ENCODE measurements at regions not wholly inside any gene's neighbourhood (a gene's known extent, or its start where the extent isn't known, plus 50 kb on each side); places are given as distances from the start of the nearest gene placed in this dataset.

- H3K27ac Mint-ChIP-seq (ENCODE audit: unreplicated experiment), result no peak overlapping the region
- no peaks in the 10 kb centered on the region for H3K36me3 Mint-ChIP-seq (ENCODE audit: unreplicated experiment)
- H3K9me3 Mint-ChIP-seq (ENCODE audit: unreplicated experiment), result peaks cover 9% of the 10 kb centered on the region
- no peaks in the 10 kb centered on the region for H3K4me1 Mint-ChIP-seq (ENCODE audit: unreplicated experiment)
- H3K4me3 Mint-ChIP-seq (ENCODE audit: unreplicated experiment), result no peak overlapping the region
- no peaks in the 10 kb centered on the region for H3K27me3 Mint-ChIP-seq (ENCODE audit: unreplicated experiment)
- TF ChIP-seq, protein P1, sequence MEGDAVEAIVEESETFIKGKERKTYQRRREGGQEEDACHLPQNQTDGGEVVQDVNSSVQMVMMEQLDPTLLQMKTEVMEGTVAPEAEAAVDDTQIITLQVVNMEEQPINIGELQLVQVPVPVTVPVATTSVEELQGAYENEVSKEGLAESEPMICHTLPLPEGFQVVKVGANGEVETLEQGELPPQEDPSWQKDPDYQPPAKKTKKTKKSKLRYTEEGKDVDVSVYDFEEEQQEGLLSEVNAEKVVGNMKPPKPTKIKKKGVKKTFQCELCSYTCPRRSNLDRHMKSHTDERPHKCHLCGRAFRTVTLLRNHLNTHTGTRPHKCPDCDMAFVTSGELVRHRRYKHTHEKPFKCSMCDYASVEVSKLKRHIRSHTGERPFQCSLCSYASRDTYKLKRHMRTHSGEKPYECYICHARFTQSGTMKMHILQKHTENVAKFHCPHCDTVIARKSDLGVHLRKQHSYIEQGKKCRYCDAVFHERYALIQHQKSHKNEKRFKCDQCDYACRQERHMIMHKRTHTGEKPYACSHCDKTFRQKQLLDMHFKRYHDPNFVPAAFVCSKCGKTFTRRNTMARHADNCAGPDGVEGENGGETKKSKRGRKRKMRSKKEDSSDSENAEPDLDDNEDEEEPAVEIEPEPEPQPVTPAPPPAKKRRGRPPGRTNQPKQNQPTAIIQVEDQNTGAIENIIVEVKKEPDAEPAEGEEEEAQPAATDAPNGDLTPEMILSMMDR (IDR thresholded peaks at IDR 0.05), result no peak
- DNase-seq (ENCODE audit: extremely low spot score, unreplicated experiment), result no peak
Observed at GRCh38 chr12:72766517-72766916, 494.3 kb downstream of the TRHDE start.

DNA sequence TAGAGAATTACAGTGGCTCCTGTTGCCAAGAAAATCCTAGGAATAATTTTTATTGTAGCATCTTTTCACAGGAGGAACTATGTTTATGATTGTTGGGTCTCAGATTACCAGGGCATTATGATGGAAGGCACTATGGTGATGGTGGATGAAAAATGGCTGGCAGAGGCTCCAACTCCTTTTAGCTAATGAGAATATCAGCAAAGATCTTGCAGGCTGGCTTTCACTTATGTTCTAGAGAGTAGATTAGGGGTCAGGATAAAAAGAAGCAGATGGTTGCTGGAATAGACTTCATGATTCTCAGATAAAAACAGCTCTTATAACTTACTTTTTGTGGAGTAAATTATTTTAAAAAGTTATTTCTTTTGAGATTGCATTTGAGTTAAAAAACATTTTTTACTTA, 501.9 kb downstream of the TRHDE start:
- Mint-ChIP-seq H3K4me3 (ENCODE audit: unreplicated experiment) (no peak overlapping the region), H3K27me3 (ENCODE audit: unreplicated experiment) (no peaks in the 10 kb centered on the region), H3K4me1 (ENCODE audit: unreplicated experiment) (no peaks in the 10 kb centered on the region), H3K9me3 (ENCODE audit: unreplicated experiment) (no peaks in the 10 kb centered on the region), H3K27ac (ENCODE audit: unreplicated experiment) (no peak overlapping the region), H3K36me3 (ENCODE audit: unreplicated experiment) (no peaks in the 10 kb centered on the region)
- no peak for DNase-seq (ENCODE audit: extremely low spot score, unreplicated experiment)
- TF ChIP-seq, protein P1 (IDR thresholded peaks at IDR 0.05), result no peak

- Mint-ChIP-seq H3K4me1 (ENCODE audit: unreplicated experiment) (no peaks in the 10 kb centered on the region), H3K4me3 (ENCODE audit: unreplicated experiment) (no peak overlapping the region), H3K27ac (ENCODE audit: unreplicated experiment) (no peak overlapping the region), H3K9me3 (ENCODE audit: unreplicated experiment) (peaks cover 6% of the 10 kb centered on the region), H3K27me3 (ENCODE audit: unreplicated experiment) (no peaks in the 10 kb centered on the region), H3K36me3 (ENCODE audit: unreplicated experiment) (no peaks in the 10 kb centered on the region)
- DNase-seq (ENCODE audit: extremely low spot score, unreplicated experiment), result no peak
- TF ChIP-seq, protein P1 (IDR thresholded peaks at IDR 0.05), result no peak
Observed at GRCh38 chr12:72777806-72778205, 505.6 kb downstream of the TRHDE start.

DNA sequence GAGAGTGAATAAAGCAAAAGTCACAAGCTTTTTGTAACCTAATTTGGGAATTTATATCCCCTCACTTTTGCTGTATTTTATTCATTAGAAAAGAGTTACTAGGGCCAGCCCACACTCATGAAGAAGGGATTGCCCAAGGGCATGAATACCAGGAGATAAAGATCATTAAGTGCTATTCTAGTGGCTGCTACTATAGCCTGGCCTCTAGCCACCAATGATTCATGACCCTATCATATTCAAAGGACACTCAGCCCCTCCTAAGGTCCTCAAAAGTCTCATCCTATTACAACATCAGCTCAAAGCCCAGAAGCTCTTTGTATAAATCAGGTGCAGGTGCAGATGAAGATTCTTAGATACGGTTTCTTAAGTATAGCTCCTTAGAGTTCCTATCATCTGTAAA, 518.1 kb downstream of the TRHDE start:
- Mint-ChIP-seq H3K27ac (ENCODE audit: unreplicated experiment) (no peak overlapping the region), H3K36me3 (ENCODE audit: unreplicated experiment) (no peaks in the 10 kb centered on the region), H3K4me1 (ENCODE audit: unreplicated experiment) (no peaks in the 10 kb centered on the region), H3K9me3 (ENCODE audit: unreplicated experiment) (peaks cover 23% of the 10 kb centered on the region), H3K4me3 (ENCODE audit: unreplicated experiment) (no peak overlapping the region), H3K27me3 (ENCODE audit: unreplicated experiment) (no peaks in the 10 kb centered on the region)
- TF ChIP-seq, protein P1 (IDR thresholded peaks at IDR 0.05), result no peak
- no peak for DNase-seq (ENCODE audit: extremely low spot score, unreplicated experiment)

DNA sequence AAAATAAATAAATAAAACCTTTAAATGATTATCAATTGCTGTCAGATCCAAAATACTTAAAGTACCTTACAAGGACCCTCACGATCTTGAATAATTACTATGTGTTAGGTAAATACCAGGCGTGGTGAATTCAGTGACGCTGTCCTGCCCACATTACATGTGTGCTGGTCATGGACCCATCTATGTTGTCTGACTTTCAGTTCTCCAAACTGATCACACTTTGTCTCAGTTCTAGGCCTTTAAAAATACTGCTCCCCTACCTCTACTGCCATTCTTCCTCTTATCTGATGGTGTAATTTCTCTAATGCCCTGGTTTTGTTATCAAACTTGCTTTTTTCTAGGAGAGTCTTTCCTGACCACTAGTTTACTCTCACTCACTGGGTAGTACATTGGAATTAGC, 520.7 kb downstream of the TRHDE start:
- H3K4me3 Mint-ChIP-seq (ENCODE audit: unreplicated experiment), result no peak overlapping the region
- H3K27me3 Mint-ChIP-seq (ENCODE audit: unreplicated experiment), result no peaks in the 10 kb centered on the region
- H3K9me3 Mint-ChIP-seq (ENCODE audit: unreplicated experiment), result peaks cover 35% of the 10 kb centered on the region
- no peak for DNase-seq (ENCODE audit: extremely low spot score, unreplicated experiment)
- H3K27ac Mint-ChIP-seq (ENCODE audit: unreplicated experiment), result no peak overlapping the region
- TF ChIP-seq, protein P1 (IDR thresholded peaks at IDR 0.05), result no peak
- no peaks in the 10 kb centered on the region for H3K36me3 Mint-ChIP-seq (ENCODE audit: unreplicated experiment)
- H3K4me1 Mint-ChIP-seq (ENCODE audit: unreplicated experiment), result no peaks in the 10 kb centered on the region
